ENCODE measurements at regions not wholly inside any gene's neighbourhood (a gene's known extent, or its start where the extent isn't known, plus 50 kb on each side); places are given as distances from the start of the nearest gene placed in this dataset.
"Not testable (repeated sequence)": the region's sequence is repeated elsewhere in the genome, so short reads cannot be mapped to it uniquely, and the experiment has no call there.

GRCh38 chr3:137116619-137117018 is 158.8 kb downstream of the IL20RB start:
- DNase-seq (ENCODE audit: low spot score) = no peak

GRCh38 chr3:137121704-137122314 is 164.0 kb downstream of the IL20RB start:
- peak; percentile 19 for DNase-seq (ENCODE audit: low spot score)

GRCh38 chr3:137131081-137131480 is 173.3 kb downstream of the IL20RB start:
- DNase-seq (ENCODE audit: low spot score) = no peak

- no peak for DNase-seq (ENCODE audit: low spot score)
Observed at GRCh38 chr3:137134431-137134830, 176.6 kb downstream of the IL20RB start.

GRCh38 chr3:137148406-137148805 is 190.6 kb downstream of the IL20RB start:
- no peak for DNase-seq (ENCODE audit: low spot score)

GRCh38 chr3:137148917-137149316 is 191.1 kb downstream of the IL20RB start:
- no peak for DNase-seq (ENCODE audit: low spot score)

- no peak for DNase-seq (ENCODE audit: low spot score)
Observed at GRCh38 chr3:137150825-137151224, 193.0 kb downstream of the IL20RB start.

GRCh38 chr3:137153046-137153445 is 195.3 kb downstream of the IL20RB start:
- not testable (repeated sequence) for DNase-seq (ENCODE audit: low spot score)

- no peak for DNase-seq (ENCODE audit: low spot score)
Observed at GRCh38 chr3:137163241-137163871, 205.6 kb downstream of the IL20RB start.

GRCh38 chr3:137163958-137164357 is 206.2 kb downstream of the IL20RB start:
- DNase-seq (ENCODE audit: low spot score) = no peak

GRCh38 chr3:137165117-137165806 is 207.5 kb downstream of the IL20RB start:
- DNase-seq (ENCODE audit: low spot score) = no peak

- DNase-seq (ENCODE audit: low spot score) = no peak
Observed at GRCh38 chr3:137171834-137172603, 214.2 kb downstream of the IL20RB start.

GRCh38 chr3:137172728-137173127 is 214.9 kb downstream of the IL20RB start:
- DNase-seq (ENCODE audit: low spot score) = no peak

- DNase-seq (ENCODE audit: low spot score) = no peak
Observed at GRCh38 chr3:137174514-137174913, 216.7 kb downstream of the IL20RB start.

GRCh38 chr3:137180220-137180619 is 222.4 kb downstream of the IL20RB start:
- no peak for DNase-seq (ENCODE audit: low spot score)

- no peak for DNase-seq (ENCODE audit: low spot score)
Observed at GRCh38 chr3:137191133-137191923, 233.5 kb downstream of the IL20RB start.

GRCh38 chr3:137191951-137192350 is 234.2 kb downstream of the IL20RB start:
- DNase-seq (ENCODE audit: low spot score) = no peak

GRCh38 chr3:137194301-137194700 is 236.5 kb downstream of the IL20RB start:
- no peak for DNase-seq (ENCODE audit: low spot score)

GRCh38 chr3:137198374-137198773 is 240.6 kb downstream of the IL20RB start:
- not testable (repeated sequence) for DNase-seq (ENCODE audit: low spot score)

- no peak for DNase-seq (ENCODE audit: low spot score)
Observed at GRCh38 chr3:137199678-137200077, 241.9 kb downstream of the IL20RB start.

- no peak for DNase-seq (ENCODE audit: low spot score)
Observed at GRCh38 chr3:137201066-137201465, 243.3 kb downstream of the IL20RB start.

- no peak for DNase-seq (ENCODE audit: low spot score)
Observed at GRCh38 chr3:137202941-137203340, 245.2 kb downstream of the IL20RB start.
